ENCODE measurements at regions not wholly inside any gene's neighbourhood (a gene's known extent, or its start where the extent isn't known, plus 50 kb on each side); places are given as distances from the start of the nearest gene placed in this dataset.

- TF ChIP-seq CTCF (IDR thresholded peaks at IDR 0.05) (no peak), EZH2 (IDR thresholded peaks at IDR 0.05; ENCODE audit: borderline replicate concordance, insufficient read depth, low read depth, low read length, poor library complexity, severe bottlenecking) (no peak)
Observed at GRCh38 chr13:78045916-78046315, 127.3 kb upstream of the EDNRB start.

Data from B cell (primary cell).